Right lobe of liver (tissue), 4 donors: ENCODE measurements at regions not wholly inside any gene's neighbourhood (a gene's known extent, or its start where the extent isn't known, plus 50 kb on each side); places are given as distances from the start of the nearest gene placed in this dataset.

ENCODE experiments used
- POLR2A ChIP-seq: fragments of 450-650 bp; IDR thresholded peaks from one replicate; pipeline ENCODE4 v1.6.1; 2017; ENCODE audit warnings: antibody characterized with exemption, mild to moderate bottlenecking
- TF ChIP-seq, protein P1 (sequence below), 4 donors: fragments of 200-600 bp in 3 of 4; fragments of 450-650 bp in 1 of 4; IDR thresholded peaks; one replicate each; pipeline versions ENCODE4 v1.5.1 to v1.8.0; 2016 to 2022; ENCODE audit warnings: antibody characterized with exemption in 4 of 4, mild to moderate bottlenecking in 2 of 4
- donor health status: DM: no; HTN: no; CAD: no.
- donor health status: DM: no; HTN: no; CAD: no.
- donor health status: DM: no; HTN: yes; CAD: no.

DNA sequence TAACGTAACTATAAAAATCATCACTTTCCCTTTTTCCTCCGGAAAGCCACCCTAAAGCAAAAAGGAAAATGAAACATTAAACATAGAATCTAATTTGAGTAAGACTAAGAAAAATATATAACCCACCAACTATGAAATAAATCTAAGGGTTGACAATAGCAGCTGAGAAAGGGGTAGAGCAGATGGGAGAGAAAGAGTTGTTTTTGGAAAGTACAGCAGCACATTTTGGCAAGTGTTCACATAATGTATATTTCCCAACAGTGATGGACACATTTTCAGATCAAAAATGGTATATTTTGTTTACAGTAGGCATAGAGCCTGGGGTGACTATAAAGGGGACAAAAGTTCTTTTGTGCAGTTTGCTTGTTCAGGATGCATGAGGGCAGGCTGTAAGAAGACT lies 1287.4 kb upstream of the B3GALT2 start:
- no peak for TF ChIP-seq POLR2A
- TF ChIP-seq, protein P1, sequence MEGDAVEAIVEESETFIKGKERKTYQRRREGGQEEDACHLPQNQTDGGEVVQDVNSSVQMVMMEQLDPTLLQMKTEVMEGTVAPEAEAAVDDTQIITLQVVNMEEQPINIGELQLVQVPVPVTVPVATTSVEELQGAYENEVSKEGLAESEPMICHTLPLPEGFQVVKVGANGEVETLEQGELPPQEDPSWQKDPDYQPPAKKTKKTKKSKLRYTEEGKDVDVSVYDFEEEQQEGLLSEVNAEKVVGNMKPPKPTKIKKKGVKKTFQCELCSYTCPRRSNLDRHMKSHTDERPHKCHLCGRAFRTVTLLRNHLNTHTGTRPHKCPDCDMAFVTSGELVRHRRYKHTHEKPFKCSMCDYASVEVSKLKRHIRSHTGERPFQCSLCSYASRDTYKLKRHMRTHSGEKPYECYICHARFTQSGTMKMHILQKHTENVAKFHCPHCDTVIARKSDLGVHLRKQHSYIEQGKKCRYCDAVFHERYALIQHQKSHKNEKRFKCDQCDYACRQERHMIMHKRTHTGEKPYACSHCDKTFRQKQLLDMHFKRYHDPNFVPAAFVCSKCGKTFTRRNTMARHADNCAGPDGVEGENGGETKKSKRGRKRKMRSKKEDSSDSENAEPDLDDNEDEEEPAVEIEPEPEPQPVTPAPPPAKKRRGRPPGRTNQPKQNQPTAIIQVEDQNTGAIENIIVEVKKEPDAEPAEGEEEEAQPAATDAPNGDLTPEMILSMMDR (IDR thresholded peaks at IDR 0.05) = no peak
